HG03565 (cell line): ENCODE measurements at regions not wholly inside any gene's neighbourhood (a gene's known extent, or its start where the extent isn't known, plus 50 kb on each side); places are given as distances from the start of the nearest gene placed in this dataset.

Source experiments
- ATAC-seq: cut with Tn5 transposase; IDR thresholded peaks from one replicate; pipeline ENCODE4 v1.9.1; 2021; ENCODE audit warnings: mild to moderate bottlenecking, moderate library complexity; ENCODE audit not compliant: unreplicated experiment

GRCh38 chr18:1895456-1896185 lies 675.7 kb downstream of the METTL4 start:
- ATAC-seq = no peak

GRCh38 chr18:1906421-1906820 lies 664.9 kb downstream of the METTL4 start:
- no peak for ATAC-seq

GRCh38 chr18:1907470-1908206 lies 663.7 kb downstream of the METTL4 start:
- no peak for ATAC-seq

- no peak for ATAC-seq
These were observed 656.8 kb downstream of the METTL4 start for GRCh38 chr18:1914489-1914888.

GRCh38 chr18:1916869-1917523 lies 654.3 kb downstream of the METTL4 start:
- ATAC-seq = no peak

GRCh38 chr18:1917569-1917968 lies 653.7 kb downstream of the METTL4 start:
- no peak for ATAC-seq

- ATAC-seq = no peak
These were observed 649.2 kb downstream of the METTL4 start for GRCh38 chr18:1922066-1922465.

- no peak for ATAC-seq
These were observed 642.6 kb downstream of the METTL4 start for GRCh38 chr18:1928711-1929110.

GRCh38 chr18:1929720-1930119 lies 641.6 kb downstream of the METTL4 start:
- no peak for ATAC-seq

- ATAC-seq = no peak
These were observed 640.7 kb downstream of the METTL4 start for GRCh38 chr18:1930291-1931270.

GRCh38 chr18:1952486-1952885 lies 618.8 kb downstream of the METTL4 start:
- no peak for ATAC-seq

GRCh38 chr18:1954583-1955312 lies 616.6 kb downstream of the METTL4 start:
- ATAC-seq = no peak

GRCh38 chr18:1958798-1959197 lies 612.5 kb downstream of the METTL4 start:
- ATAC-seq = no peak

- no peak for ATAC-seq
These were observed 606.3 kb downstream of the METTL4 start for GRCh38 chr18:1965016-1965415.

GRCh38 chr18:1965541-1965940 lies 605.8 kb downstream of the METTL4 start:
- no peak for ATAC-seq

GRCh38 chr18:1968801-1969498 lies 602.4 kb downstream of the METTL4 start:
- ATAC-seq = no peak

- ATAC-seq = no peak
These were observed 594.8 kb downstream of the METTL4 start for GRCh38 chr18:1976484-1976883.

- no peak for ATAC-seq
These were observed 589.2 kb downstream of the METTL4 start for GRCh38 chr18:1982056-1982455.

GRCh38 chr18:1983746-1984515 lies 587.4 kb downstream of the METTL4 start:
- ATAC-seq = no peak
